ENCODE measurements at regions not wholly inside any gene's neighbourhood (a gene's known extent, or its start where the extent isn't known, plus 50 kb on each side); places are given as distances from the start of the nearest gene placed in this dataset.

DNA sequence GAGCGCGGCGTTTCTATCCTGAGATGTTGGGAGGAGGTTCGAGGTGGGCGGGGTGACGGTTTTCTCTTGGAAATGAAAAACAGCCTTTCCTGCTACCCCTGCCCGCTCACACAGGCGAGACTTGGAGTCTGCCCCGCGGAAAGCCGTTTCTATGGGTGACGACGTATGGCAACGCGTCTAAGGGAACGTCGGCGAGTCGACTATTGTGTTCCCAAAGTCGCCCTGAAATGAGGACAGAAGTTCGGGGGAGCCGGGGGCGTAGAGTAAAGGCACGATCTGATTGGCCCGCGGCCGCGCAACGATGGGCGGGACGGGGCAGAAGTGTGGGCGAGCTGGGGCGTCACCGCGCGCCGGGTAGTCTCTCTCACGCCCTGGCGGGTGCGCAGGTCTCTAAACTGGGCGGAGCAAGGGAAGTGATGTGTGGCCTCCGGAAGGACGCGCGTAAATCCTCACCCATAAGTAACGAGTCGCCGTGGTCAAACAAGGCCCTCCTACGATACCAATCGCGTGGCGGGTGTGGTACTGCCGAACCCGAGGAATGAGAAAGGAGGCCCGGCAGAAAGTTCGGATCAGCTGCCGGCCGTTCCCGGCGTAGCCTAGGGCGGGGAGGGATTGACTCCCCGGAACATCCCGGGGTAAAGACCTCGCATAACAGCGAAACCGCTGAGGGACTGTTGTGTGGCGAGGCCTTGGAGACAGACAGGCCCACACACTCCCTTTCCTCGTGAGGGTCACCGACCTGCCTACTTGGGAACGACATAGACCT is 89.6 kb downstream of the FAM161A start:
- no peak for TF ChIP-seq CTCF (conservative IDR thresholded peaks at IDR 0.05 in 1 of 2, IDR thresholded peaks at IDR 0.05 in 1 of 2; ENCODE audit: extremely low read depth in 1 of 2, insufficient read depth in 1 of 2, low read depth in 1 of 2, low read length in 2 of 2)
- TF ChIP-seq EZH2 (IDR thresholded peaks at IDR 0.05; ENCODE audit: borderline replicate concordance, low read length), result no peak
